ENCODE measurements at regions not wholly inside any gene's neighbourhood (a gene's known extent, or its start where the extent isn't known, plus 50 kb on each side); places are given as distances from the start of the nearest gene placed in this dataset.
"Not testable (repeated sequence)": the region's sequence is repeated elsewhere in the genome, so short reads cannot be mapped to it uniquely, and the experiment has no call there.

GRCh38 chr16:72639494-72639893, 408.4 kb downstream of the ZFHX3 start:
- H3K9me3 Mint-ChIP-seq = peaks cover 24% of the 10 kb centered on the region
- H3K27me3 Mint-ChIP-seq = no peaks in the 10 kb centered on the region
- peaks cover 10% of the 10 kb centered on the region for H3K36me3 Mint-ChIP-seq (ENCODE audit: low read depth)
- H3K27ac Mint-ChIP-seq = no peak overlapping the region
- H3K4me3 Mint-ChIP-seq = no peak overlapping the region
- H3K4me1 Mint-ChIP-seq (ENCODE audit: low read depth) = no peaks in the 10 kb centered on the region
- intact Hi-C loops (cut with micrococcal nuclease) = no loop called here

- intact Hi-C loops (cut with micrococcal nuclease) = no loop called here
- Mint-ChIP-seq H3K9me3 (peaks cover 12% of the 10 kb centered on the region), H3K4me3 (no peak overlapping the region), H3K4me1 (ENCODE audit: low read depth) (no peaks in the 10 kb centered on the region), H3K36me3 (ENCODE audit: low read depth) (peaks cover 10% of the 10 kb centered on the region), H3K27me3 (no peaks in the 10 kb centered on the region), H3K27ac (no peak overlapping the region)
Measured at GRCh38 chr16:72637306-72637705, 410.6 kb downstream of the ZFHX3 start.

- Mint-ChIP-seq H3K27me3 (no peaks in the 10 kb centered on the region), H3K27ac (no peak overlapping the region), H3K4me3 (no peak overlapping the region), H3K9me3 (peaks cover 11% of the 10 kb centered on the region), H3K4me1 (ENCODE audit: low read depth) (no peaks in the 10 kb centered on the region), H3K36me3 (ENCODE audit: low read depth) (peaks cover 10% of the 10 kb centered on the region)
- intact Hi-C loops (cut with micrococcal nuclease) = no loop called here
Measured at GRCh38 chr16:72635694-72636093, 412.2 kb downstream of the ZFHX3 start.

- H3K27ac Mint-ChIP-seq = no peak overlapping the region
- H3K9me3 Mint-ChIP-seq = peaks cover 11% of the 10 kb centered on the region
- H3K36me3 Mint-ChIP-seq (ENCODE audit: low read depth) = peaks cover 10% of the 10 kb centered on the region
- no peaks in the 10 kb centered on the region for H3K27me3 Mint-ChIP-seq
- no peak overlapping the region for H3K4me3 Mint-ChIP-seq
- no peaks in the 10 kb centered on the region for H3K4me1 Mint-ChIP-seq (ENCODE audit: low read depth)
- intact Hi-C loops (cut with micrococcal nuclease) = no loop called here
Measured at GRCh38 chr16:72635104-72635503, 412.8 kb downstream of the ZFHX3 start.

GRCh38 chr16:72627182-72627896, 420.6 kb downstream of the ZFHX3 start:
- H3K4me3 Mint-ChIP-seq; intact Hi-C loops (cut with micrococcal nuclease); H3K27ac Mint-ChIP-seq; H3K4me1 Mint-ChIP-seq (ENCODE audit: low read depth); H3K27me3 Mint-ChIP-seq; H3K36me3 Mint-ChIP-seq (ENCODE audit: low read depth): not testable (repeated sequence)
- H3K9me3 Mint-ChIP-seq = peaks cover 19% of the 10 kb centered on the region

GRCh38 chr16:72626623-72627022, 421.3 kb downstream of the ZFHX3 start:
- Mint-ChIP-seq H3K4me3 (no peak overlapping the region), H3K9me3 (peaks cover 19% of the 10 kb centered on the region), H3K4me1 (ENCODE audit: low read depth) (no peaks in the 10 kb centered on the region), H3K27ac (no peak overlapping the region), H3K27me3 (no peaks in the 10 kb centered on the region), H3K36me3 (ENCODE audit: low read depth) (no peaks in the 10 kb centered on the region)
- intact Hi-C loops (cut with micrococcal nuclease) = no loop called here

GRCh38 chr16:72621651-72622050, 426.3 kb downstream of the ZFHX3 start:
- intact Hi-C loops (cut with micrococcal nuclease) = no loop called here
- Mint-ChIP-seq H3K4me3 (no peak overlapping the region), H3K4me1 (ENCODE audit: low read depth) (no peaks in the 10 kb centered on the region), H3K36me3 (ENCODE audit: low read depth) (no peaks in the 10 kb centered on the region), H3K9me3 (peaks cover 11% of the 10 kb centered on the region), H3K27me3 (no peaks in the 10 kb centered on the region), H3K27ac (no peak overlapping the region)

GRCh38 chr16:72620853-72621252, 427.1 kb downstream of the ZFHX3 start:
- Mint-ChIP-seq H3K4me1 (ENCODE audit: low read depth) (no peaks in the 10 kb centered on the region), H3K9me3 (peaks cover 6% of the 10 kb centered on the region), H3K27ac (no peak overlapping the region), H3K4me3 (no peak overlapping the region), H3K27me3 (no peaks in the 10 kb centered on the region), H3K36me3 (ENCODE audit: low read depth) (no peaks in the 10 kb centered on the region)
- intact Hi-C loops (cut with micrococcal nuclease) = no loop called here

GRCh38 chr16:72620348-72620747, 427.6 kb downstream of the ZFHX3 start:
- Mint-ChIP-seq H3K4me3 (no peak overlapping the region), H3K36me3 (ENCODE audit: low read depth) (no peaks in the 10 kb centered on the region), H3K9me3 (peaks cover under 1% of the 10 kb centered on the region), H3K27me3 (no peaks in the 10 kb centered on the region), H3K4me1 (ENCODE audit: low read depth) (no peaks in the 10 kb centered on the region), H3K27ac (no peak overlapping the region)
- intact Hi-C loops (cut with micrococcal nuclease) = no loop called here

- H3K4me1 Mint-ChIP-seq (ENCODE audit: low read depth) = no peaks in the 10 kb centered on the region
- intact Hi-C loops (cut with micrococcal nuclease) = no loop called here
- H3K36me3 Mint-ChIP-seq (ENCODE audit: low read depth) = no peaks in the 10 kb centered on the region
- no peak overlapping the region for H3K27ac Mint-ChIP-seq
- no peaks in the 10 kb centered on the region for H3K27me3 Mint-ChIP-seq
- H3K9me3 Mint-ChIP-seq = no peaks in the 10 kb centered on the region
- H3K4me3 Mint-ChIP-seq = no peak overlapping the region
Measured at GRCh38 chr16:72615856-72616255, 432.1 kb downstream of the ZFHX3 start.

GRCh38 chr16:72612718-72613117, 435.2 kb downstream of the ZFHX3 start:
- H3K9me3 Mint-ChIP-seq = no peaks in the 10 kb centered on the region
- intact Hi-C loops (cut with micrococcal nuclease) = no loop called here
- H3K27ac Mint-ChIP-seq = no peak overlapping the region
- H3K4me3 Mint-ChIP-seq = no peak overlapping the region
- H3K4me1 Mint-ChIP-seq (ENCODE audit: low read depth) = peaks cover 11% of the 10 kb centered on the region
- H3K36me3 Mint-ChIP-seq (ENCODE audit: low read depth) = no peaks in the 10 kb centered on the region
- H3K27me3 Mint-ChIP-seq = no peaks in the 10 kb centered on the region

- intact Hi-C loops (cut with micrococcal nuclease) = no loop called here
Measured at GRCh38 chr16:72612256-72612655, 435.7 kb downstream of the ZFHX3 start.

GRCh38 chr16:72609933-72610332, 438.0 kb upstream of the PMFBP1 start:
- no peak overlapping the region for H3K27ac Mint-ChIP-seq
- H3K36me3 Mint-ChIP-seq (ENCODE audit: low read depth) = no peaks in the 10 kb centered on the region
- H3K4me1 Mint-ChIP-seq (ENCODE audit: low read depth) = peaks cover 11% of the 10 kb centered on the region
- no peaks in the 10 kb centered on the region for H3K9me3 Mint-ChIP-seq
- no peak overlapping the region for H3K4me3 Mint-ChIP-seq
- no peaks in the 10 kb centered on the region for H3K27me3 Mint-ChIP-seq
- intact Hi-C loops (cut with micrococcal nuclease) = no loop called here

More at GRCh38 chr16:72612256-72612655, 435.7 kb downstream of the ZFHX3 start:
- no peak overlapping the region for H3K27ac Mint-ChIP-seq
- peaks cover 11% of the 10 kb centered on the region for H3K4me1 Mint-ChIP-seq (ENCODE audit: low read depth)
- H3K36me3 Mint-ChIP-seq (ENCODE audit: low read depth) = no peaks in the 10 kb centered on the region
- no peaks in the 10 kb centered on the region for H3K27me3 Mint-ChIP-seq
- no peak overlapping the region for H3K4me3 Mint-ChIP-seq
- no peaks in the 10 kb centered on the region for H3K9me3 Mint-ChIP-seq

GRCh38 chr16:72609066-72609465, 437.1 kb upstream of the PMFBP1 start:
- Mint-ChIP-seq H3K36me3 (ENCODE audit: low read depth) (no peaks in the 10 kb centered on the region), H3K4me3 (no peak overlapping the region), H3K4me1 (ENCODE audit: low read depth) (peaks cover 11% of the 10 kb centered on the region), H3K9me3 (no peaks in the 10 kb centered on the region), H3K27ac (no peak overlapping the region), H3K27me3 (no peaks in the 10 kb centered on the region)
- intact Hi-C loops (cut with micrococcal nuclease) = no loop called here

GRCh38 chr16:72604375-72604774, 432.4 kb upstream of the PMFBP1 start:
- intact Hi-C loops (cut with micrococcal nuclease) = no loop called here
- Mint-ChIP-seq H3K4me1 (ENCODE audit: low read depth) (no peaks in the 10 kb centered on the region), H3K36me3 (ENCODE audit: low read depth) (no peaks in the 10 kb centered on the region), H3K4me3 (no peak overlapping the region), H3K27me3 (no peaks in the 10 kb centered on the region), H3K9me3 (no peaks in the 10 kb centered on the region), H3K27ac (no peak overlapping the region)
